Astrocyte (in vitro differentiated cells and primary cell): ENCODE measurements at regions not wholly inside any gene's neighbourhood (a gene's known extent, or its start where the extent isn't known, plus 50 kb on each side); places are given as distances from the start of the nearest gene placed in this dataset.
A peak's percentile ranks its signal among the peaks of the same experiment; 100 is the strongest.

Experiments used
- DNase-seq: peaks from one replicate; pipeline ENCODE4 v3.0.0-alpha.2; 2010; ENCODE audit warnings: low read depth
- FAIRE-seq: peaks from 2 replicates; lab custom pipeline; 2011; peaks lifted over from hg19 to GRCh38; lab: Jason Lieb, UNC
- H2AFZ ChIP-seq: 2 replicates; pipeline ENCODE4 v1.6.0; 2012; ENCODE audit warnings: low read depth, low read length, inconsistent platforms
- H3K27ac ChIP-seq: 2 replicates; pipeline ENCODE4 v1.5.1; 2011; ENCODE audit warnings: low read depth, low read length, inconsistent platforms
- H3K27me3 ChIP-seq: 2 replicates; pipeline ENCODE4 v1.6.0; 2011; ENCODE audit warnings: low read length, inconsistent platforms; ENCODE audit not compliant: insufficient read depth
- H3K36me3 ChIP-seq: 2 replicates; pipeline ENCODE4 v1.5.1; 2011; ENCODE audit warnings: low read length, inconsistent platforms; ENCODE audit not compliant: insufficient read depth
- H3K4me1 ChIP-seq: 2 replicates; pipeline ENCODE4 v1.5.1; 2011; ENCODE audit warnings: low read length, inconsistent platforms; ENCODE audit not compliant: insufficient read depth
- H3K4me2 ChIP-seq: 2 replicates; pipeline ENCODE4 v1.6.0; 2012; ENCODE audit warnings: low read length, inconsistent platforms
- H3K4me3 ChIP-seq: 2 replicates; pipeline ENCODE4 v1.5.1; 2011; ENCODE audit warnings: low read depth, mild to moderate bottlenecking, low read length, inconsistent platforms; ENCODE audit not compliant: insufficient read depth
- H3K79me2 ChIP-seq: 2 replicates; pipeline ENCODE4 v1.6.0; 2012; ENCODE audit warnings: mild to moderate bottlenecking, low read length, inconsistent platforms; ENCODE audit not compliant: insufficient read depth
- H3K9ac ChIP-seq: 2 replicates; pipeline ENCODE4 v1.6.0; 2012; ENCODE audit warnings: mild to moderate bottlenecking, low read length, inconsistent platforms
- H3K9me3 ChIP-seq: 2 replicates; pipeline ENCODE4 v1.5.1; 2012; ENCODE audit warnings: low read depth, mild to moderate bottlenecking, low read length, inconsistent platforms; ENCODE audit not compliant: insufficient read depth
- H4K20me1 ChIP-seq: 2 replicates; pipeline ENCODE4 v1.6.0; 2012; ENCODE audit warnings: low read length, inconsistent platforms; ENCODE audit not compliant: insufficient read depth
- H3K27ac Mint-ChIP-seq: one replicate; pipeline ENCODE4 v1.8.0; 2021; ENCODE audit warnings: mild to moderate bottlenecking, mixed read lengths; ENCODE audit not compliant: unreplicated experiment
- H3K27me3 Mint-ChIP-seq: one replicate; pipeline ENCODE4 v1.8.0; 2021; ENCODE audit warnings: low read depth, mixed read lengths; ENCODE audit not compliant: unreplicated experiment
- H3K36me3 Mint-ChIP-seq: one replicate; pipeline ENCODE4 v1.8.0; 2021; ENCODE audit warnings: low read depth, mixed read lengths; ENCODE audit not compliant: unreplicated experiment
- H3K4me1 Mint-ChIP-seq: one replicate; pipeline ENCODE4 v1.8.0; 2021; ENCODE audit warnings: low read depth, mixed read lengths; ENCODE audit not compliant: unreplicated experiment
- H3K4me3 Mint-ChIP-seq: one replicate; pipeline ENCODE4 v1.8.0; 2021; ENCODE audit warnings: mild to moderate bottlenecking, moderate library complexity, mixed read lengths; ENCODE audit not compliant: unreplicated experiment
- H3K9me3 Mint-ChIP-seq: one replicate; pipeline ENCODE4 v1.8.0; 2021; ENCODE audit warnings: mild to moderate bottlenecking, mixed read lengths; ENCODE audit not compliant: unreplicated experiment
- CTCF ChIP-seq: IDR thresholded peaks from 2 replicates; pipeline ENCODE4 v1.5.1; 2011; ENCODE audit warnings: low read depth, mild to moderate bottlenecking, inconsistent platforms, low read length, moderate library complexity; ENCODE audit not compliant: insufficient read depth
- EZH2 ChIP-seq: IDR thresholded peaks from 2 replicates; pipeline ENCODE4 v1.6.1; 2012; ENCODE audit warnings: mild to moderate bottlenecking, low read length, inconsistent platforms; ENCODE audit not compliant: insufficient read depth

GRCh38 chr10:20694296-20694695, 202.8 kb downstream of the NEBL start:
- Histone ChIP-seq H3K27me3 (no peaks in the 10 kb centered on the region), H3K27ac (no peak overlapping the region), H3K4me1 (no peaks in the 10 kb centered on the region), H4K20me1 (no peaks in the 10 kb centered on the region), H3K9me3 (no peaks in the 10 kb centered on the region), H3K9ac (no peak overlapping the region), H2AFZ (no peak overlapping the region), H3K4me2 (no peak overlapping the region), H3K4me3 (no peak overlapping the region), H3K79me2 (no peaks in the 10 kb centered on the region), H3K36me3 (no peaks in the 10 kb centered on the region)
- Mint-ChIP-seq H3K27ac (peak overlapping the region; percentile 69), H3K4me1 (peaks cover 12% of the 10 kb centered on the region), H3K9me3 (no peaks in the 10 kb centered on the region), H3K27me3 (no peaks in the 10 kb centered on the region), H3K4me3 (no peak overlapping the region), H3K36me3 (no peaks in the 10 kb centered on the region)
- DNase-seq (no peak), FAIRE-seq (no peak)
- TF ChIP-seq CTCF, result no peak
- no peak for TF ChIP-seq EZH2

- no peak for TF ChIP-seq EZH2
- no peak for TF ChIP-seq CTCF
- FAIRE-seq (no peak), DNase-seq (no peak)
- peaks cover 3% of the 10 kb centered on the region for H3K9me3 Mint-ChIP-seq
- no peaks in the 10 kb centered on the region for H3K27me3 Mint-ChIP-seq
- Histone ChIP-seq H3K79me2 (no peaks in the 10 kb centered on the region), H3K9me3 (no peaks in the 10 kb centered on the region), H3K27ac (no peak overlapping the region), H3K36me3 (no peaks in the 10 kb centered on the region), H3K9ac (no peak overlapping the region), H3K4me2 (no peak overlapping the region), H3K27me3 (no peaks in the 10 kb centered on the region), H3K4me1 (no peaks in the 10 kb centered on the region), H4K20me1 (no peaks in the 10 kb centered on the region), H2AFZ (no peak overlapping the region), H3K4me3 (no peak overlapping the region)
- no peak overlapping the region for H3K27ac Mint-ChIP-seq
- no peak overlapping the region for H3K4me3 Mint-ChIP-seq
- peaks cover 5% of the 10 kb centered on the region for H3K4me1 Mint-ChIP-seq
- no peaks in the 10 kb centered on the region for H3K36me3 Mint-ChIP-seq
These were observed 208.1 kb downstream of the NEBL start for GRCh38 chr10:20688797-20689544.

- H3K4me2 ChIP-seq, result no peak overlapping the region
- H3K27me3 ChIP-seq, result no peaks in the 10 kb centered on the region
- no peak for FAIRE-seq
- H3K9ac ChIP-seq, result no peak overlapping the region
- no peaks in the 10 kb centered on the region for H4K20me1 ChIP-seq
- Mint-ChIP-seq H3K4me1 (no peaks in the 10 kb centered on the region), H3K36me3 (no peaks in the 10 kb centered on the region), H3K27me3 (no peaks in the 10 kb centered on the region), H3K9me3 (peaks cover 5% of the 10 kb centered on the region), H3K4me3 (no peak overlapping the region), H3K27ac (no peak overlapping the region)
- H2AFZ ChIP-seq, result no peak overlapping the region
- H3K4me3 ChIP-seq, result no peak overlapping the region
- no peak for TF ChIP-seq EZH2
- TF ChIP-seq CTCF, result no peak
- no peak for DNase-seq
- no peaks in the 10 kb centered on the region for H3K36me3 ChIP-seq
- no peak overlapping the region for H3K27ac ChIP-seq
- H3K4me1 ChIP-seq, result no peaks in the 10 kb centered on the region
- H3K9me3 ChIP-seq, result no peaks in the 10 kb centered on the region
- no peaks in the 10 kb centered on the region for H3K79me2 ChIP-seq
These were observed 211.0 kb downstream of the NEBL start for GRCh38 chr10:20686015-20686635.
